H1 (cell line): ENCODE measurements at regions not wholly inside any gene's neighbourhood (a gene's known extent, or its start where the extent isn't known, plus 50 kb on each side); places are given as distances from the start of the nearest gene placed in this dataset.

Source experiments
- CTCF ChIA-PET: fragments of 300-600 bp; sonication (Branson Sonifier 250); formaldehyde crosslinking; loops from one replicate; lab custom pipeline; 2021; ENCODE audit not compliant: partially characterized antibody; lab: Charles Lee
- POLR2A ChIA-PET: fragments of 300-600 bp; sonication (Branson Sonifier 250); formaldehyde crosslinking; loops from one replicate; lab custom pipeline; 2021; ENCODE audit warnings: inconsistent platforms; ENCODE audit not compliant: partially characterized antibody; lab: Charles Lee
- DNase-seq, 2 experiments: peaks; one replicate each; pipeline versions ENCODE4 v3.0.0 to v3.0.0-alpha.2; 2010 to 2022; ENCODE audit warnings: low spot score in 2 of 2, low read depth in 1 of 2, mixed read lengths in 1 of 2
- FAIRE-seq: peaks from 2 replicates; lab custom pipeline; 2011; peaks lifted over from hg19 to GRCh38; lab: Jason Lieb, UNC
- H2AFZ ChIP-seq: 2 replicates; pipeline ENCODE4 v1.8.1; 2012; ENCODE audit warnings: low read length, inconsistent platforms
- H2AK5ac ChIP-seq: 2 replicates; pipeline ENCODE4 v1.6.1; 2013; ENCODE audit warnings: low read depth, low read length
- H2BK120ac ChIP-seq: replicated peaks from 2 replicates; pipeline ENCODE3; 2013; ENCODE audit warnings: low read depth, low read length, inconsistent platforms
- H2BK12ac ChIP-seq: 2 replicates; pipeline ENCODE4 v1.6.1; 2013; ENCODE audit warnings: low read depth, low read length
- H2BK15ac ChIP-seq: 2 replicates; pipeline ENCODE4 v1.6.1; 2013; ENCODE audit warnings: low read length
- H2BK20ac ChIP-seq: 2 replicates; pipeline ENCODE4 v1.6.1; 2013; ENCODE audit warnings: low read length
- H2BK5ac ChIP-seq: 2 replicates; pipeline ENCODE4 v1.6.1; 2013; ENCODE audit warnings: low read depth, low read length
- H3K14ac ChIP-seq: 2 replicates; pipeline ENCODE4 v1.6.1; 2013; ENCODE audit warnings: inconsistent platforms; ENCODE audit not compliant: insufficient read length
- H3K18ac ChIP-seq: 2 replicates; pipeline ENCODE4 v1.6.1; 2013; ENCODE audit warnings: low read length; ENCODE audit errors: extremely low read depth
- H3K23ac ChIP-seq: 2 replicates; pipeline ENCODE4 v1.6.1; 2013; ENCODE audit warnings: inconsistent platforms; ENCODE audit not compliant: insufficient read length
- H3K23me2 ChIP-seq: 2 replicates; pipeline ENCODE4 v1.6.1; 2013; ENCODE audit warnings: low read depth, low read length
- H3K27ac ChIP-seq: 2 replicates; pipeline ENCODE4 v1.6.1; 2011; ENCODE audit warnings: low read depth, low read length, inconsistent platforms
- H3K27me3 ChIP-seq, 4 experiments: replicated peaks in 1 of 4; 1 replicate in 1 of 4; 2 replicates in 3 of 4; pipeline versions ENCODE4 v1.6.1 to v1.8.1; 2011 to 2013; ENCODE audit warnings: low read length in 3 of 4, mild to moderate bottlenecking in 3 of 4, inconsistent platforms in 2 of 4, mixed read lengths in 2 of 4, moderate library complexity in 1 of 4; ENCODE audit not compliant: control insufficient read depth in 3 of 4, insufficient read depth in 3 of 4; ENCODE audit errors: extremely low read depth in 1 of 4
- H3K36me3 ChIP-seq, 4 experiments: 2 replicates each; pipeline versions ENCODE4 v1.6.1 to v1.8.1; 2011 to 2013; ENCODE audit warnings: mild to moderate bottlenecking in 4 of 4, low read length in 3 of 4, moderate library complexity in 2 of 4, control low read depth in 1 of 4, inconsistent platforms in 1 of 4; ENCODE audit not compliant: insufficient read depth in 4 of 4, control insufficient read depth in 2 of 4
- H3K4ac ChIP-seq: replicated peaks from 2 replicates; pipeline ENCODE3; 2013; ENCODE audit warnings: low read length, low read depth, mixed read lengths, inconsistent platforms; ENCODE audit not compliant: insufficient read length
- H3K4me1 ChIP-seq, 4 experiments: replicated peaks in 1 of 4; 1 replicate in 1 of 4; 2 replicates in 3 of 4; pipeline versions ENCODE4 v1.6.1 to v1.8.1; 2011 to 2013; ENCODE audit warnings: low read length in 3 of 4, inconsistent platforms in 2 of 4, mixed read lengths in 1 of 4; ENCODE audit not compliant: insufficient read depth in 4 of 4, control insufficient read depth in 3 of 4
- H3K4me2 ChIP-seq, 2 experiments: 2 replicates each; pipeline versions ENCODE4 v1.6.1 to v1.8.1; 2011 to 2013; ENCODE audit warnings: low read depth in 2 of 2, low read length in 2 of 2, control low read depth in 1 of 2, inconsistent platforms in 1 of 2, mild to moderate bottlenecking in 1 of 2; ENCODE audit not compliant: insufficient read depth in 1 of 2
- H3K4me3 ChIP-seq, 4 experiments: fragments of 200-600, 300-600 bp in 1 of 4; sonication (generic), shearing (Covaris generic), sonication (Bioruptor Twin) in 1 of 4; 2 replicates each; pipeline versions ENCODE4 v1.5.1 to v1.8.1; 2011 to 2016; ENCODE audit warnings: low read length in 4 of 4, low read depth in 3 of 4, control low read depth in 2 of 4, inconsistent platforms in 2 of 4, mild to moderate bottlenecking in 2 of 4, mixed read lengths in 1 of 4, moderate library complexity in 1 of 4; ENCODE audit not compliant: insufficient read depth in 2 of 4; ENCODE audit errors: extremely low read depth in 1 of 4
- H3K56ac ChIP-seq: replicated peaks from 2 replicates; pipeline ENCODE3; 2013; ENCODE audit warnings: low read depth, mild to moderate bottlenecking, mixed read lengths, low read length, inconsistent platforms; ENCODE audit not compliant: insufficient read length
- H3K79me1 ChIP-seq: 2 replicates; pipeline ENCODE4 v1.6.1; 2013; ENCODE audit warnings: low read depth, low read length, control low read depth
- H3K79me2 ChIP-seq, 2 experiments: 2 replicates each; pipeline versions ENCODE4 v1.6.1 to v1.8.1; 2012 to 2013; ENCODE audit warnings: low read length in 2 of 2, mild to moderate bottlenecking in 2 of 2, inconsistent platforms in 1 of 2; ENCODE audit not compliant: insufficient read depth in 2 of 2, control insufficient read depth in 1 of 2
- H3K9ac ChIP-seq, 4 experiments: replicated peaks in 1 of 4; 1 replicate in 1 of 4; 2 replicates in 3 of 4; pipeline versions ENCODE4 v1.6.1 to v1.8.1; 2011 to 2013; ENCODE audit warnings: low read depth in 3 of 4, low read length in 3 of 4, control low read depth in 2 of 4, mild to moderate bottlenecking in 2 of 4, moderate library complexity in 2 of 4, inconsistent platforms in 1 of 4; ENCODE audit errors: extremely low read depth in 1 of 4
- H3K9me3 ChIP-seq, 2 experiments: 2 replicates each; pipeline versions ENCODE4 v1.6.1 to v1.8.1; 2012 to 2013; ENCODE audit warnings: mild to moderate bottlenecking in 2 of 2, moderate library complexity in 2 of 2, control low read depth in 1 of 2, inconsistent platforms in 1 of 2, low read depth in 1 of 2, low read length in 1 of 2, mixed read lengths in 1 of 2; ENCODE audit not compliant: insufficient read depth in 2 of 2
- H4K20me1 ChIP-seq, 2 experiments: replicated peaks in 1 of 2; 2 replicates each; pipeline versions ENCODE3 to v1.8.1; 2011 to 2013; ENCODE audit warnings: inconsistent platforms in 2 of 2, low read length in 2 of 2, mild to moderate bottlenecking in 1 of 2; ENCODE audit not compliant: insufficient read depth in 2 of 2, control insufficient read depth in 1 of 2
- H4K5ac ChIP-seq: 2 replicates; pipeline ENCODE4 v1.6.1; 2013; ENCODE audit warnings: low read length, low read depth, mixed read lengths, inconsistent platforms; ENCODE audit not compliant: insufficient read length
- H4K8ac ChIP-seq: 2 replicates; pipeline ENCODE4 v1.8.0; 2013; ENCODE audit warnings: mild to moderate bottlenecking, moderate library complexity, low read length, inconsistent platforms; ENCODE audit not compliant: insufficient read depth; ENCODE audit errors: extremely low read depth
- H4K91ac ChIP-seq: replicated peaks from 2 replicates; pipeline ENCODE3; 2013; ENCODE audit warnings: low read length, mixed read lengths, inconsistent platforms; ENCODE audit not compliant: insufficient read length
- CBX8 ChIP-seq: fragments of 300-800, 300-1000 bp; sonication (generic); IDR thresholded peaks from 2 replicates; pipeline ENCODE4 v1.7.1; 2016; ENCODE audit warnings: low read depth, low read length, borderline replicate concordance
- CTCF ChIP-seq, 3 experiments: IDR thresholded peaks; 1 replicate in 2 of 3; 2 replicates in 1 of 3; pipeline versions ENCODE4 v1.5.1 to v1.6.1; 2011; ENCODE audit warnings: low read length in 3 of 3, mild to moderate bottlenecking in 3 of 3, inconsistent platforms in 2 of 3, low read depth in 1 of 3, moderate library complexity in 1 of 3; ENCODE audit not compliant: insufficient read depth in 1 of 3; ENCODE audit errors: control extremely low read depth in 1 of 3
- JUN ChIP-seq: IDR thresholded peaks from 2 replicates; pipeline ENCODE4 v1.6.1; 2011; ENCODE audit warnings: low read depth, mild to moderate bottlenecking, improper control_type of control experiment, low read length
- PHF8 ChIP-seq: fragments of 200-600 bp; sonication (generic); conservative IDR thresholded peaks from 2 replicates; pipeline ENCODE4 v1.7.1; 2012; ENCODE audit warnings: low read depth, mild to moderate bottlenecking, inconsistent platforms, low read length, moderate library complexity
- RBBP5 ChIP-seq: IDR thresholded peaks from 2 replicates; pipeline ENCODE4 v1.7.1; 2012; ENCODE audit warnings: low read depth, mild to moderate bottlenecking, inconsistent platforms, low read length, moderate library complexity, borderline replicate concordance
- RFX5 ChIP-seq: IDR thresholded peaks from 2 replicates; pipeline ENCODE4 v1.6.1; 2011; ENCODE audit warnings: low read depth, low read length, improper control_type of control experiment, borderline replicate concordance
- SIX5 ChIP-seq: IDR thresholded peaks from 2 replicates; pipeline ENCODE4 v1.6.1; 2011; ENCODE audit warnings: mild to moderate bottlenecking, low read depth, low read length
- SP2 ChIP-seq: IDR thresholded peaks from 2 replicates; pipeline ENCODE4 v1.6.1; 2012; ENCODE audit warnings: mild to moderate bottlenecking, low read length, inconsistent platforms
- SUZ12 ChIP-seq: fragments of 200-600 bp; sonication (generic); IDR thresholded peaks from 2 replicates; pipeline ENCODE4 v1.6.1; 2012; ENCODE audit warnings: mild to moderate bottlenecking, inconsistent platforms, low read length, moderate library complexity, mixed read lengths
- TAF1 ChIP-seq: IDR thresholded peaks from 2 replicates; pipeline ENCODE4 v1.6.1; 2011; ENCODE audit warnings: mild to moderate bottlenecking, low read depth, low read length
- YY1 ChIP-seq: IDR thresholded peaks from 2 replicates; pipeline ENCODE4 v1.6.1; 2011; ENCODE audit warnings: low read depth, mild to moderate bottlenecking, low read length
- ZNF274 ChIP-seq: IDR thresholded peaks from 2 replicates; pipeline ENCODE4 v1.7.0; 2012; ENCODE audit warnings: low read length, borderline replicate concordance; ENCODE audit errors: extremely low read depth
- WGBS, 2 experiments: shearing (Covaris generic) in 1 of 2; methylation state at CpG; one replicate each; pipeline versions ENCODE4 v1.1.6 to v1.1.7; 2013 to 2015; ENCODE audit warnings: low lambda C conversion rate in 2 of 2, mixed read lengths in 2 of 2, inconsistent platforms in 1 of 2, low coverage in 1 of 2, missing lambda C conversion rate in 1 of 2; ENCODE audit not compliant: insufficient replicate concordance in 2 of 2, insufficient coverage in 1 of 2, insufficient read length in 1 of 2; ENCODE audit errors: extremely low coverage in 1 of 2, missing lambda C conversion rate in 1 of 2; 5-methylcytosine and 5-hydroxymethylcytosine counted together

- Histone ChIP-seq H4K20me1 (no peaks in the 10 kb centered on the region), H3K27me3 (no peaks in the 10 kb centered on the region), H3K14ac (no peak overlapping the region), H3K23me2 (no peaks in the 10 kb centered on the region), H3K4me3 (no peak overlapping the region), H2BK12ac (no peak overlapping the region), H3K4me1 (no peaks in the 10 kb centered on the region), H2BK20ac (no peak overlapping the region), H2AK5ac (no peak overlapping the region), H3K27ac (no peak overlapping the region), H4K8ac (no peak overlapping the region; the same call in 1 of the 2 replicates), H2BK120ac (no peak overlapping the region), H3K4ac (no peak overlapping the region), H4K91ac (no peak overlapping the region), H2BK5ac (no peak overlapping the region), H3K79me2 (no peaks in the 10 kb centered on the region), H3K23ac (no peak overlapping the region), H4K5ac (no peak overlapping the region), H3K56ac (no peak overlapping the region), H3K4me2 (no peak overlapping the region), H2BK15ac (no peak overlapping the region), H3K36me3 (no peaks in the 10 kb centered on the region), H3K9ac (no peak overlapping the region), H2AFZ (no peak overlapping the region), H3K18ac (no peak overlapping the region), H3K79me1 (no peaks in the 10 kb centered on the region), H3K9me3 (peaks cover 0 to 3% of the 10 kb centered on the region in 2 experiments; a peak in 1 of 4 replicates)
- FAIRE-seq (no peak), DNase-seq (no peak)
- POLR2A ChIA-PET, result no interaction called here
- WGBS, 2 experiments, result 90% methylated on average over 7 of the region's 7 CpGs; no CpG with 5 or more reads in 1 of the 2 experiments
- CTCF ChIA-PET, result interaction anchor here (0.5 to 2.4 kb wide), 4 partner anchors 11 to 65 kb away, joined by 3 to 12 read pairs (median 4); no protein-coding TSS in a partner anchor
- TF ChIP-seq SIX5, result no peak
- no peak for TF ChIP-seq YY1
- TF ChIP-seq SP2, result no peak
- TF ChIP-seq PHF8, result no peak
- TF ChIP-seq TAF1, result no peak
- no peak for TF ChIP-seq CTCF (IDR thresholded peaks at IDR 0.05; ENCODE audit: control extremely low read depth in 1 of 3, insufficient read depth in 1 of 3, low read depth in 1 of 3, low read length in 3 of 3)
- no peak for TF ChIP-seq SUZ12
- TF ChIP-seq RFX5, result no peak
- TF ChIP-seq ZNF274, result no peak
- no peak for TF ChIP-seq CBX8
- no peak for TF ChIP-seq JUN
- TF ChIP-seq RBBP5, result no peak
Observed at GRCh38 chr22:48677621-48678020, 1150.1 kb downstream of the BRD1 start.
